ENCODE measurements at regions not wholly inside any gene's neighbourhood (a gene's known extent, or its start where the extent isn't known, plus 50 kb on each side); places are given as distances from the start of the nearest gene placed in this dataset.

DNA sequence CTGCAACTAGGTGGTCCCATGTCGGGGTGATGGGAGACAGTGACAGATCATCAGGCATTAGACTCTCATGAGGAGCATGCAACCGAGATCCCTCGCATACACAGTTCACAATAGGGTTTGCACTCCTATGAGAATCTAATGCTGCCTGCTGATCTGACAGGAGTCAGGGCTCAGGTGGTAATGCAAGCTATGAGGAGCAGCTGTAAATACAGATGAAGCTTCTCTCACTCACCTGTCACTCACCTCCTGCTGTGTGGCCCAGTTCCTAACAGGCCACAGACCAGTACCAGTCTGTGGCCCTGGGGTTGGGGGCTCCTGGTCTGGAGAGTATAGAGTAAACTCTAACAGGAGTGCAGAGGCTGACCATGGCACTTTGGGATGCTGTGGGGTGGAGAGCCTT, 209.2 kb downstream of the DLEU7 start:
- no peak for TF ChIP-seq EZH2phosphoT487 (conservative IDR thresholded peaks at IDR 0.05; ENCODE audit: low read length)
- no peak for TF ChIP-seq CTCF (IDR thresholded peaks at IDR 0.05; ENCODE audit: insufficient read depth, low read length, poor library complexity, severe bottlenecking)
- Histone ChIP-seq H3K4me2 (ENCODE audit: low read depth, low read length, poor library complexity, severe bottlenecking) (no peak overlapping the region), H3K27ac (ENCODE audit: low read depth, low read length) (no peak overlapping the region)

DNA sequence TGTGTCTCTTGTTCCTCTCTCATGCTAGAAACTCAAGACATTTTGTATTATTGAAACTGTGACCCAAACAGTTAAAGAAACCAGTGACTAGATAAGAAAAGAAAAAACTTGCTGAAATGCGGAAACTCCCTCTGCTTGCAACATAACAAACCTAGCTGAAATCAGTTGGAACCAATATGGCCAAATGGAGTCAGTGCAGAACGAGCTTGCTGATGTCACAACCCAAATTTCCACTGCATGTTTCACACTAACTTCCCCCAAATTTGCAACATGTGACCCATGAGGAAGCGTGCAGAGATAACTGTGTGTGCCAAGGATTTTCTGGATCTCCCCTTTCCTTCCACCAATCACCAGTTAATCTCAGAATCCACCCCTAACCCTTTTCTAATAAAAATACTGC, 208.0 kb downstream of the DLEU7 start:
- no peak overlapping the region for H3K4me2 ChIP-seq (ENCODE audit: low read depth, low read length, poor library complexity, severe bottlenecking)
- no peaks in the 10 kb centered on the region for H3K27me3 ChIP-seq (ENCODE audit: low read length)
- TF ChIP-seq EZH2phosphoT487 (conservative IDR thresholded peaks at IDR 0.05; ENCODE audit: low read length): no peak
- no peak for TF ChIP-seq CTCF (IDR thresholded peaks at IDR 0.05; ENCODE audit: insufficient read depth, low read length, poor library complexity, severe bottlenecking)
- no peak overlapping the region for H3K4me3 ChIP-seq (ENCODE audit: insufficient read depth, low read length, poor library complexity, severe bottlenecking)
- no peak overlapping the region for H3K27ac ChIP-seq (ENCODE audit: low read depth, low read length)
- no peaks in the 10 kb centered on the region for H3K9me3 ChIP-seq (ENCODE audit: insufficient read depth, low read length)
- no peaks in the 10 kb centered on the region for H3F3A ChIP-seq (ENCODE audit: insufficient read depth)
- H3K79me2 ChIP-seq (ENCODE audit: insufficient read depth, low read length): no peaks in the 10 kb centered on the region
- H3K9ac ChIP-seq (ENCODE audit: low read length): no peak overlapping the region
- peak overlapping the region; percentile 2 for H2AFZ ChIP-seq (ENCODE audit: low read depth, low read length, severe bottlenecking)
- H3K9me2 ChIP-seq (replicated peaks; ENCODE audit: insufficient read depth, low read length): no peaks in the 10 kb centered on the region
- no peaks in the 10 kb centered on the region for H3K36me3 ChIP-seq (ENCODE audit: low read length)
- no peaks in the 10 kb centered on the region for H4K20me1 ChIP-seq (ENCODE audit: low read depth, low read length)

More for the DNA sequence above, 209.2 kb downstream of the DLEU7 start:
- Histone ChIP-seq H2AFZ (ENCODE audit: low read depth, low read length, severe bottlenecking) (no peak overlapping the region), H3K79me2 (ENCODE audit: insufficient read depth, low read length) (no peaks in the 10 kb centered on the region), H3K36me3 (ENCODE audit: low read length) (no peaks in the 10 kb centered on the region), H3F3A (ENCODE audit: insufficient read depth) (no peaks in the 10 kb centered on the region), H3K27me3 (ENCODE audit: low read length) (no peaks in the 10 kb centered on the region), H4K20me1 (ENCODE audit: low read depth, low read length) (no peaks in the 10 kb centered on the region), H3K9me2 (replicated peaks; ENCODE audit: insufficient read depth, low read length) (no peaks in the 10 kb centered on the region), H3K4me3 (ENCODE audit: insufficient read depth, low read length, poor library complexity, severe bottlenecking) (no peak overlapping the region), H3K9ac (ENCODE audit: low read length) (no peak overlapping the region), H3K9me3 (ENCODE audit: insufficient read depth, low read length) (no peaks in the 10 kb centered on the region)

DNA sequence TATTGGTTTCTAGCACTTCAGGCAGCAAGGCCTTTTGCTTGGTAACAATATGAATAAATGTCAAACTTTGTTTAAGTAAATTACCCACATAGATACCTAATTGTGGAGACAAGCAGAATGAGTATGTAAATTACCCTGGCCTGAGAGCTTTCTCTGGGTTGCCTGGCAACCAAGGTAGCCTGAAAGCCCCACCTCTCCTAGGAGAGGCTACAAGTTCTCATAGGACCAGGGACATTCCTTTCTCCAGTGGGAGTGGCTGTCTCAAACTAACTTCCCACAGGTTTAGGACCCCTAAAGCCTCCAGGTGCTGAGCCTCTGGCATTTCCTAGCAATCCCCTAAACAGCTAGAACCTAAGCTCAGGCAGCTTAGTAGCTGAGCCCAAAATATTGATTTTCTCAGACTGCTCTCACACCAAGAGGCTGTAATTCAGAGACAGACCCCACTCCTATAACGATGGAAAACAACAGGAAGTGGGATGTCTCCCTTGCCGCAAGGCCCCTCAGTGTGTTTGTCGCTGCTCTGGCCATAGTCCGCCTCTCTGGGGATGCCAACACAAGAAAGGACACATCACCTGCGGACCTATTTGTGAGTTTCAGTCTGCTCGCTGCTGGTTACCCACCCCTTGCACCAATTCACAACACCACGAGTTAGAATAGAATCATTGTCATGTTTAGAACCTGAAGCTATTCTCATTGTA, 207.3 kb downstream of the DLEU7 start:
- Histone ChIP-seq H3K9ac (ENCODE audit: low read length) (no peak overlapping the region), H3F3A (ENCODE audit: insufficient read depth) (no peaks in the 10 kb centered on the region), H3K9me2 (replicated peaks; ENCODE audit: insufficient read depth, low read length) (no peaks in the 10 kb centered on the region), H3K9me3 (ENCODE audit: insufficient read depth, low read length) (no peaks in the 10 kb centered on the region), H3K79me2 (ENCODE audit: insufficient read depth, low read length) (no peaks in the 10 kb centered on the region), H4K20me1 (ENCODE audit: low read depth, low read length) (no peaks in the 10 kb centered on the region), H3K36me3 (ENCODE audit: low read length) (no peaks in the 10 kb centered on the region), H3K27ac (ENCODE audit: low read depth, low read length) (no peak overlapping the region), H3K27me3 (ENCODE audit: low read length) (no peaks in the 10 kb centered on the region), H3K4me2 (ENCODE audit: low read depth, low read length, poor library complexity, severe bottlenecking) (no peak overlapping the region), H2AFZ (ENCODE audit: low read depth, low read length, severe bottlenecking) (peak overlapping the region; percentile 2), H3K4me3 (ENCODE audit: insufficient read depth, low read length, poor library complexity, severe bottlenecking) (no peak overlapping the region)
- TF ChIP-seq EZH2phosphoT487 (conservative IDR thresholded peaks at IDR 0.05; ENCODE audit: low read length) (no peak), CTCF (IDR thresholded peaks at IDR 0.05; ENCODE audit: insufficient read depth, low read length, poor library complexity, severe bottlenecking) (no peak)

Data from SU-DHL-6 (cell line).